Breast epithelium (tissue), 3 donors: ENCODE measurements at regions not wholly inside any gene's neighbourhood (a gene's known extent, or its start where the extent isn't known, plus 50 kb on each side); places are given as distances from the start of the nearest gene placed in this dataset.

ENCODE experiments used
- CTCF ChIP-seq, 3 donors: fragments of 450-650 bp; IDR thresholded peaks; one replicate each; pipeline ENCODE4 v1.5.1; 2016 to 2017; ENCODE audit warnings: antibody characterized with exemption in 3 of 3, mild to moderate bottlenecking in 3 of 3, moderate library complexity in 3 of 3
- POLR2A ChIP-seq: fragments of 450-650 bp; IDR thresholded peaks from one replicate; pipeline ENCODE4 v1.6.1; 2016; ENCODE audit warnings: antibody characterized with exemption, mild to moderate bottlenecking, moderate library complexity
- POLR2AphosphoS5 ChIP-seq, 3 donors: sonication (generic); formaldehyde crosslinking; IDR thresholded peaks; one replicate each; pipeline ENCODE4 v1.6.1; 2017; ENCODE audit warnings: antibody characterized with exemption in 3 of 3

GRCh38 chr22:26942637-26942957 is 285.2 kb downstream of the MIAT start:
- TF ChIP-seq POLR2A (no peak), CTCF (IDR thresholded peaks at IDR 0.05) (no peak), POLR2AphosphoS5 (IDR thresholded peaks at IDR 0.05) (no peak)
